ENCODE measurements at regions not wholly inside any gene's neighbourhood (a gene's known extent, or its start where the extent isn't known, plus 50 kb on each side); places are given as distances from the start of the nearest gene placed in this dataset.

DNA sequence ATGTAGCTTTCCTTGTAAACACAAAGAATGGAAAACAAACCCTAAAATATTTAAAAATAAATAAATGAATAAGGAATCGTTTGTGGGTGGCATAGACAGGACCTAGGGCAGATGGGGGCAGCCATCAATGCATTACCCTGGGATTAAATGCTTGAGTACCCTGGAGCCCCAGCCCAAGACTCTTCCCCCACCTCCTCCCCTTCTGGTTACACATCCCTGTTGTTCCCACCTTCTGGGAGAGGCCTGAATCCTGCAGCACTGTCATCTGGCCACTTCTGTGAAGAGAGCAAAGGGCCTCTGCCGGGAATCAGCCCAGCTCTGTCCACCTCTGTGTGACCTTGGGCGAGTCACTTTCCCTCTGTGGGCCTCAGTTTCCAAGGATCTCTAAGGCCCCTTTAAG, 61.6 kb upstream of the COL13A1 start:
- TF ChIP-seq POLR2A (IDR thresholded peaks at IDR 0.05): no peak
- TF ChIP-seq, protein P1, sequence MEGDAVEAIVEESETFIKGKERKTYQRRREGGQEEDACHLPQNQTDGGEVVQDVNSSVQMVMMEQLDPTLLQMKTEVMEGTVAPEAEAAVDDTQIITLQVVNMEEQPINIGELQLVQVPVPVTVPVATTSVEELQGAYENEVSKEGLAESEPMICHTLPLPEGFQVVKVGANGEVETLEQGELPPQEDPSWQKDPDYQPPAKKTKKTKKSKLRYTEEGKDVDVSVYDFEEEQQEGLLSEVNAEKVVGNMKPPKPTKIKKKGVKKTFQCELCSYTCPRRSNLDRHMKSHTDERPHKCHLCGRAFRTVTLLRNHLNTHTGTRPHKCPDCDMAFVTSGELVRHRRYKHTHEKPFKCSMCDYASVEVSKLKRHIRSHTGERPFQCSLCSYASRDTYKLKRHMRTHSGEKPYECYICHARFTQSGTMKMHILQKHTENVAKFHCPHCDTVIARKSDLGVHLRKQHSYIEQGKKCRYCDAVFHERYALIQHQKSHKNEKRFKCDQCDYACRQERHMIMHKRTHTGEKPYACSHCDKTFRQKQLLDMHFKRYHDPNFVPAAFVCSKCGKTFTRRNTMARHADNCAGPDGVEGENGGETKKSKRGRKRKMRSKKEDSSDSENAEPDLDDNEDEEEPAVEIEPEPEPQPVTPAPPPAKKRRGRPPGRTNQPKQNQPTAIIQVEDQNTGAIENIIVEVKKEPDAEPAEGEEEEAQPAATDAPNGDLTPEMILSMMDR (IDR thresholded peaks at IDR 0.05): no peak
